Limb (tissue), 2 donors: ENCODE measurements at regions not wholly inside any gene's neighbourhood (a gene's known extent, or its start where the extent isn't known, plus 50 kb on each side); places are given as distances from the start of the nearest gene placed in this dataset.

Experiments used
- DNase-seq, 2 donors: peaks; one replicate each; pipeline ENCODE4 v3.0.0-alpha.2; 2016; ENCODE audit errors: extremely low spot score in 2 of 2

DNA sequence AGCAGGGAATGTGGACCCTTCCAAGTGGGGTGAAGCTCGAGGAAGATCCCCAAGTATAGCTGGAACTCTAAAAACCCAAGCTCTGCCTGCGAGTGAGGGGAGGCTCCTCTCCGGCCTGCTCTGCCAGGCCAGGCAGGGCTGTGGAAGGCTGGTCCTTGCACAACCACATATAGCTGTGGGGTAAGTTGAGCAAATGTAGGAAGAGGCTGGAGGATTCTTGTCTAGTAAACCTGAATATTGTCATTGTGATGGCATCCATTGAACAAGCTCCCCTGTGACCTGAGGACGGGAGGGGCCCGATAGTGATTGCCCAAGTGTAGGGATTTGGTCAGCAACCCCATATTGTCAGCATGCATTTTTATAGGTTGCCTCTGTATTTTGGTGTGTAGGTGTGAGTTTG is 103.0 kb downstream of the ACKR3 start:
- DNase-seq = peak in 1 of 2 donors; percentile 17

DNA sequence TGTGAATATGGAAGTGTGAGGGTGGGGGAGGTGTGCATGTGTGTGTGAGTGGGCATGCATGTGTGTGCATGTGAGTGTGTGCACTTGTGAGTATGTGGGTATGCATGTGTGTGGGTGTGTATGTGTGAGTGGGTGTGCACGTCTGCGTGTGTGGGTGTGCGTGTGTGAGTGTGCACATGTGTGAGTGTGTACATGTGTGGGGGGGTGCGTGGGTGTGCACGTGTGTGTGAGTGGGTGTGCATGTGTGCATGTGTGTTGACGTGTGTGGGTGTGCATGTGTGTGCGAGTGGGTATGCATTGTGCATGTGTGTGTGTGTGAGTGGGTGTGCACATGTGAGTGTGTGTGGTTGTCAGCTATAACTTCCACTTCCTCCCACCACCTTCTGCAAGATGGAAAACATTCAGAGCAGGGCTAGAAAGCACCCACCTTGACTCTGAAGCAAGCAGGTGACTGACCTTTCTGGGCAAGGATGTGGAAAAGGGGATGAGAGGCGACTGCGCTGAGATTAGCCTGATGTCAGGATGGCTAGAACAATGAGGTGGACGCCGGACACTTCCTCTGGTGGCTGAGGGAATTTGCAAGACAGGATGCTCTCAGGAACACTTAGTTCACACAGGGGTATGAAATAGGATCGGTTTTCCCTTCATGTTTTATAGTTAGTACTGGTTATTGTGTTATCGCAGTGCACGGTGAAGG is 103.6 kb downstream of the ACKR3 start:
- DNase-seq = peak in 1 of 2 donors; percentile 11

DNA sequence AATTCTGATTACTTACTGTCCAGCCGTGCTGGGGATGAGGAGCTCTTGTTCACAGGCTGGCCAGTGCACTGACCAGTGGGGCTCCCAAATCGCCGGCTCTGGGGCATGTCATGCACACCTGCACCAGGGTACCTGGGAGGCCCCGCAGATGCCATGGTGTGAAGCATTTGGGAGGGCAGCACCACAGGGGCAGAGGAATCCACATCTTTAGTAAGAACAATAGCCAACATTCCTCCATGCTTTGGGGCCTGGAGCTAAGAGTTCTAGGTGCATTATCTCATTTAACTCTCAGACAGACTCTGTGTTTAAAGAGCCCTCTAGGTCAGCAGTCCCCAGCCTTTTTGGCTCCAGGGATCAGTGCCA is 104.2 kb downstream of the ACKR3 start:
- peak in 1 of 2 donors; percentile 10 for DNase-seq

DNA sequence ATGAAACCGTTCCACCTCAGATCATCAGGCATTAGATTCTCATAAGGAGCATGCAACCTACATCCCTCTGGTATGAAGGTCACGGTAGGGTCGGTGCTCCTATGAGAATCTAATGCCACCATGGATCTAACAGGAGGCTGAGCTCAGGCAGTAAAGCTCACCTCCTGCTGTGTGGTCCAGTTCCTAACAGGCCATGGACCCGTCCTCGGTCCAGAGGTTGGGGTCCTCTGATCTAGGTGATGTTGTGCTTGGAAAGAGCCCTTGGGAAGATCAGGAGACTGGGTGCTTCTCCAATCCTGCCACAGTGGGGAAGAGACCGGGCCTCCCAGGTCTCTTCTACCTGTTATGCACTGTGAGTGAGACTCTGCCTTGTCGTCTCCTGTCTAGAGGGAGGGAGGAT is 104.6 kb downstream of the ACKR3 start:
- peak in 1 of 2 donors; percentile 9 for DNase-seq

DNA sequence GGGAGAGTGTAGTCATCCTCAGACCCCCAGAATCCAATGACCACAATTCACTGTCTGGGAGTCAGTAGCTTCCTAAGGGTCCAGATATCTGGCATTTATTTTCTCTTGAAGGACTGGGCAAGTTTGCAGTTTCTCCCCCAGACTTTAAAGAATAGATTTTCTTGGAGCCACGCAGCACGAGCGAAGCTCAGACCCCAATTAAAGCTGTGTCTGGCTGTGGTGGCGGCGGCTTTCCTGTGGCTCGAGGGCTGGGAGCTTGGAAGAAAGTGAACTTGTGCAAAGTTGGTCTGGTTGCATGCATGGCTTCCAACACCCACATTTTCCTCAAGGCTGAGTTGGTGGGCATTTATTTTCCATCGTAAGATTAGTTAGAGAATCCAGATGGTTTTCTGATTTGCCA is 105.0 kb downstream of the ACKR3 start:
- peak in 1 of 2 donors; percentile 28 for DNase-seq

DNA sequence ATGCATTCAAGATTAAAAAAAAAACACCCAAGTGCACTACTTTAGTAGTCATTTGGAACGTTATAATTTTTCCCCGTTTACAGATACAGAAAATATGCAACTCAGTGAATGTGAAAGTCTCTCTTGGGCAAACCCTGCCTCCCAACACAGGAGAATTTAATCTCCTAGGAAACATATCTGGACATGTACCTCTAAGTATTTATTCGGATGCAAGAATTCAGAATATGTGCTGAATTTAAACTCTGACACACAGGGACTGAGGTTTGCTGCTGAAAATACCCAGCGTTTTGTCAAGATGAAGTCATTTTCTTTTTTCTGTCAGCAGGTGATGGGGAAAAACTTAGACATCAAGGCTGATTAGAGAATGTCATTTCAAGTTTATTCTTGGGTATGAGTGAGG is 105.4 kb downstream of the ACKR3 start:
- DNase-seq = peak in 1 of 2 donors; percentile 6

DNA sequence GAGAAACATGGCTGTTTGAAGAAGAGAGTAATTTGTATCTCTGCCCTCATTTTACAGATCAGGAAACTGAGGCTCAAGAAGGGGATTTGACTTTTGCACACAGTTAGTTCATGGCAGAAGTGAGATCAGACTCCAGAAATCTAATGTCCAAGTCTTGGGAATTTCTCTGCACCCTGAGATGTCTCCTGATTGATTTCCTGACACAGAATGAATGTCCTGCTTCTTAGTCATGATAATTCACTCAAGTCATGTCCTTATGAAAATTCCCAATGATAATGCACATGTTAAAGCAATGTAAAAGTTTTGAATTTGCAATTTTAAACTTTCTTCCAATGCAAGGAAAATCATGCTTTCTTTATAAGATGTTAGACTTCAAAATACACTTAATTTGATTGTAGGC is 105.9 kb downstream of the ACKR3 start:
- DNase-seq = no peak

DNA sequence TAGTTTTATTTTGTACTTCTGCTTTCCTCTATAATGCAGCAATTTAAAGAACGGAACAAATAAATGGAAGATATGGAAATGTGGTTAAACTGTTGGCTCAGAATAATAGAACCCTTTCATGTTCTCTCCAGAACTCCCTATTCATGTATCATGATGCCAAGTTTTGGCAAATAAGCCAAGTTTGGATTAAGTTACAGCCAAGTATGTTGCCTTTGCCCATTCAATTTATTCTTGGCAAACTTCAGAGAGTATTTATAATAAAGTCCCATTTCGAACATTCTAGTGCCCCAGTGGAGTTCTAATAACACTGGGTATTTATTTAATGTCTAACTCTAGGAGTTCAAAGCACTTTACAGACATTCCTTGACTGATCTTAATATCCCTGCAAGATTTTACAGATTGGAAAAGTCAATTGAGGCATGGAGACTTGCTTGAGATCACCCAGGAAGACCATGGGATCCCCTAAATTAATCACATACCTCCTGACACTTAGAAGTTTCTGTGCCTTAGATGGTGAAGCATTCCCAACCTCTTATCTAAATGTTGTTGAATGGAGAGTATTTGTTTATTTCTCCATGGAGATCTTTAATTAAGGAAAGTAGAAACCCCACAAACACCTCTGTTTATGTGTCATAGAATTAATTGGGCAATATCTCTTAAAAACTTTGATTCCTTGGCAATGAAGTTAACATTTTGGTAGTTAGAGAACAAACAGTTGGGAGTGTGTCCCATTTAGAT is 106.7 kb downstream of the ACKR3 start:
- DNase-seq = peak in 1 of 2 donors; percentile 48

DNA sequence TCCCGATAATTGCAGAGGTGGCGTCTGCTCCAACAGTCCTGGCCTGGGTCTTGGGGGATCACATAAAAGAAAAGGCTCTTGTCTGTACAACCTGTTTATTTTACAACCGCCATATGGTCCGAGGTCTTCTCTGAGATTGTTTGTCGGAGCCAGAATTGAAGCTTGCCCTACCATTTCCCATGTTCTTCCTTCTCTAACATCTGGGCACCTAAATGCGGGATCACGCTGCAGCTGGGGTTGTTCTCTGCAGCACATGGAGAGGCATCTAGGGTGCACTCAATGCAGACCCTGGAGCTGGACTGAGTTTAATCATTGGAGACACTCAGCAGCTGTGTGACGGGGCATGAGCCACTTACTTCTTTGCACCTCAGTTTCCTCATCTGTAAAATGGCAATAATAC is 107.7 kb downstream of the ACKR3 start:
- DNase-seq = no peak

DNA sequence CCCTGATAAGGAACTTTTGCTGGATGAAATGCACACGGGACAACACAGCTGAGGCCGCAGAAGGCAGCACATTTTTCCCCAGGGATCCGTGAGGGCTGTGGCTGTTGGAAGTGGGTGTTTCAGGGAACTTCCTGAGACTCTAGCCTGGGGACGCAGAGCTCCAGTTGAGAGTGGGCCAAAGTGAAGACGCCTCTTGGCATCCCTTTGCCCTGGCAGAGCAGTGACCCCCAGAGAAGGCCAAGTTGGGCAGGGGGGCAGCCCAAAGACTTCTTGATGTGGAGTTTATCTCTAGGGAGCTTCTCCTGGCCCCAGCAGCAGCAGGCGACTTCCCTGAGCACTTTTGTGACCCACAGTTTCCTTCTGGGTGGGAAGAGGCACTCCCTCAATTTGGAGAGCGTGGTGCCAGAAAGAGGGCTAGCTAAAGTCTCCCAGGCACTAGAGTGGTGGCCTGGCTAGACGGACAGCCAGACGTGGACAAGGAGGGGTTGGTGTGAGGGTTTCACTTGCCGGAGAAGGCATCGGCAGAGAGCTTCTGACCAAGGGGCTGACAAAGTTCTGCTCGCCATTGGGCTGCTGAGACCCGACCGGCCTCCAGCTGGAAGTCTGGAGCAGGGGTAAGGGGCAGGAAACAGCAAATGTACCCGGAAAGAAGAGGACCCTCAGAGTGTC is 108.8 kb downstream of the ACKR3 start:
- no peak for DNase-seq

DNA sequence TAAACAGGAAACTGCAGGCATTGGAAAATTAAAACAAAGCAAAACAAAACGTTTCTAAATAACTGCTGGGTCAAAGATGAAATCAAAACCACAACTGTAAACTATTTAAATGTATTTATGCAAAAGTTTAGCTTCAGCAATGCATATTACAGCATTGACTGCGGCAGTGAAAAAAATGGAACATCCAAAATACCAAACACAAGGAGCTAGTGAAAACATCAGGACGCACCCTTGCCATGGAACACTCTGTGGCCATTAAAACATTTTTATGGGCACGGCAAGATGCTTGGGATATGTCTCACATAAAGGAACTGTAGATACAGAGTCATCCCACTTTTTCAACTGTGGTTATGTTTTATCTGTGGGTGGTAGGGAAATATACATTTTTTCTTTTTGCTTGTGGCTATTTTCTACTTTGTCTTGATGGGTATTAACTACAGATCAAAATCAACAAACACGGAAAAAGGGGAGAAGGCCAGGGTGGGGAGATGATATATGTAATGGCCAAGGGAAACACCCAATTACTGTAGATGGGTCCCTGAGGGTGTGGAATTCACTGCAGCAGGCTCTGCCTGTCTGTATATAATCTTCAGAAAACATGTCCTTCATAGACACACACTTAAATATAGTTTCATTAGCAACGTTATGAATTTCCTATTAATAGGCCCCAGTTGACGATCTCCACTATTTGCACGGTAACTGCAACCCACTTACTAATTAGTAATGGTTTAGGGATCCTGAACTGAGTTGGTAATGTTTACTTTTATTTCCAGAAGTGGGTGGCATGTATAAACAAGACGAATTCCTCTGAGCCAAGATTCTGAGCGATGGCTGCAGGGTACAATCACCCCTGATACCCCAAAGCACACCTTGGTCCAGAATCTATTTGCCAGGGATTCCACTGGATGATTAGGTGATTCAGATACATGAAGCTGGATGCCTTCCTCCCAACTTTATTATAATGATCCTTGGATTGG is 110.5 kb downstream of the ACKR3 start:
- no peak for DNase-seq

DNA sequence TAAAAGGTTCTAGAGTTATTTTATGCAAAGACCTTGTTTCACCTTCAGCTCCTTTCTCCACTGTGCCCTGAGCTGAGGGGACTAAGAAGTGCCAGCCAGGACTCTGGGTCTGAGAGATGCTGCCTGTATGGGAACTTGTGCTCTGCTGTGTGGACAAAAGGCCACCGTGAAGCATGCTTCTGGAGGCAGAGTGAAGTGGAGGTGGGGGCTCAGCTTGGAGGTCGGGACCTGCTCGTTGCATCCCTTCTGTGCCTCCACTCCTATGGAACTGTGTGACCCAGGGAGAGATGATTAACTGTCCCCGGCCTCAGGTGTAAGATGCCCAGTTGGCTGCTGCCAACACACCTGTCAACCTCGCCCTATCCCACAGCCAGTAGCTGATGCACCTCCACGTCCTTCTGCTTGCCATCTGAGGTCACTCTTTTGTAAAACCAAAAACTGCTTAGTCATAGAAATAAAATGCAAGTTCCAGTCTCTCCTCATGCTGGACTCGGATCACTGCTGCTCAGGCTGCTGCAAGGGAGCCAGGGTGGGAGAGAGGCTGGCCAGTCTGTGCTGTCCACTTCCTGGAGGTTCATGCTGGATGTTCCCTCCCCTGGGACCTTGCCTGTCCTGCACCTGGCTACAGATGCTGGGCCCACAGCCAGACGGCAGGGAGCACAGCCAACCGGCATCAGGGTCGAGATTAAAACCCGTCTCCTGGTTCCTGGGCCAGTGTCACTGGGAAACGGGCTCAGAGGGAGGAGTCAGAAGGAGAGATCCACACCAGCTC is 113.2 kb downstream of the ACKR3 start:
- DNase-seq = no peak

DNA sequence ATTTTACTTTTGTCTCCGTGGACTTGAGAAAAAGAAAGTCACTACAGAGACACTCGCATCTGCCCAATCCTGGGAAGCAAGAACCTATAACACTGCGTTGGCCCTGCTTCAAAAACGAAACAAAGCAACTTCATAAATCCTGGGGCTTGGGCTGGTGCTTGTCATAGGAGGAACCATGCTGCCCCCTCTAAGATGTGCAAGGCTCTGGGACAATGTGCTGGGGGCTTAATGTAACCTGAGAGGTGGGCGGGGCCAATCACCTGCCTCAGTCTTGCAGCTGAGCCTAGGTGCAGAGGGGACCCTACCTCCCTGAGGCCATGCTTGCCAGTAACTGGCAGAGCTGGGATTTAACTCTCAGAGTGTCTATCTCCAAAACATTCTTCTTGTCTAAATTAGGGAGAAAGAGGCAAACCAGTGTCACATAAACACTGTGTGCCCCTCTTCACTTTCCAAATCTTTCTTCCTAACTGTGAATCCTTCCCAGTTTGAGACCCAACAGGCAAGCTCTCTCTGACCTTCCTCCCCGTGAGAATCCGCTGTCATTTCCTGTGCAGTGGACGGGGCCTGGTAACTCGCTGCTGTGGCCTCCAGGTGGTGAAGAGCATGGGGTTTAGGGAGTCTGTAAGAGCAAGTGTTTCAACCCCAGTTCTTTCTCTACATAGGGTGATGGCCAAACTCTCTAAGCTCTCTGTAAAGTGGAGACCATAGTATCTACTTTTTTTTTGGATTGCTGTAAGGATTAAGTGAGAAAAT is 115.1 kb downstream of the ACKR3 start:
- no peak for DNase-seq

DNA sequence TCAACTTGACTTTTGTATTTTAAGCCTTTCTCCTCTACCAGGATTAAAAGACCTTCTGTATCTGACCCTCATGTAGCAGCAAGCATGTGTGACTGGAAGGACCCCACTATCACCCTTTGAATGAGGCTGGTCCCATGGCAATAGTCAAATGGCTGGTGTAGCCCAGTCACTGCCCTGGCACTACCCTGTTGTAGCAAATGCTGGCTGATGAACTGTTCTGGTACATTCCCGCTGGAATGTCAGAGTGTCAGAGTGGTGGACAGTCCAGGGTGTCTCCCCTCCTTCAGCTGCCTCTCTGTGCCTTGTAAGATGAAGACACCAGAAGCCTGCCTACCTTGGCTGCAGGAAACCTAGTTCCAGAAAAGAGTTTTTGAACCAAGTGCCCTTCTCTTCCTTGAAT is 115.7 kb downstream of the ACKR3 start:
- no peak for DNase-seq

DNA sequence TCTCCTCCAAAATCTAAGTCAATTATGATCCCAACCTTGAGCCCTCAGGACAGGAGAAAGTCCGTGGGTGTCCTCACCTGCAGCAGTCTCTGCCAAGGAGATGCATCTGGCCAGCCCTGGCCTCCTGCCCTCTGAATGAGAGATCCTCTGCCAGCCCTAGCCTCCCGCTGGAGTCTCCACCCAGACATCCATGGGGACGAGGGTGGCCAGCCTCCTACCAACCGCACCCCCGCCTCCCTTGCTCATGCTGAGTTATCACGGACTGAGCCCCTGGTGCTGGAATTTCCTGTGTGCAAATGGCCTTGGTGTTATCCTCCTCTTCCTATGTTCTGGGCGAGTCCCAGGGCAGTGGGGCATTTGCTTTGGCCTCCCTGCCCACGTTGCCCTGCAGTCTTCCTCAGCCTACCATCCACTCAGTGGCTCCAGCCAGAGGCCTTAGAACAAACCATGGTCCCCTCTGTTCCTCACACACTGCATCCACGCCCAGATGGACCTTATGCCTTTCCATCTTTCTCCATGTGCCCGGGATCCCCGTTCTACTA is 116.4 kb downstream of the ACKR3 start:
- DNase-seq = no peak

DNA sequence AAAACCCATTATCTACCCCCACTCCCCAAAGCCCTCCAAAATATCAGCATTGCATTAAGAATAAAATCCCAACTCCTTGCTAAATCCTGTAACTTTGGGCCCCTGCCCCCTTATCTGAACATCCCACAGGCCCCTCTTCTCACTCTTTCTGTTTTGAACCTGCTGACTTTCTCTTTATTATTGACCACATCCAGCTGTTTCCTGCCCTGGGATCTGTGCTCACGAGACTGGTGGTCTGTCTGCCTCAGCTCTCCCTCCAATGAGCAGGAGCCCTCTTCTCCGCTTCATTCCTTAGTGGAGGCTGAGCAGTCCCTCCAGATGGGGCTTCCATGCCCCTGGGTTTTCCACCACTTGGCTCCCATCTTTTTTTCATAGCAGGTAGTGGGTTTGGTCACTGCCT is 116.9 kb downstream of the ACKR3 start:
- no peak for DNase-seq

DNA sequence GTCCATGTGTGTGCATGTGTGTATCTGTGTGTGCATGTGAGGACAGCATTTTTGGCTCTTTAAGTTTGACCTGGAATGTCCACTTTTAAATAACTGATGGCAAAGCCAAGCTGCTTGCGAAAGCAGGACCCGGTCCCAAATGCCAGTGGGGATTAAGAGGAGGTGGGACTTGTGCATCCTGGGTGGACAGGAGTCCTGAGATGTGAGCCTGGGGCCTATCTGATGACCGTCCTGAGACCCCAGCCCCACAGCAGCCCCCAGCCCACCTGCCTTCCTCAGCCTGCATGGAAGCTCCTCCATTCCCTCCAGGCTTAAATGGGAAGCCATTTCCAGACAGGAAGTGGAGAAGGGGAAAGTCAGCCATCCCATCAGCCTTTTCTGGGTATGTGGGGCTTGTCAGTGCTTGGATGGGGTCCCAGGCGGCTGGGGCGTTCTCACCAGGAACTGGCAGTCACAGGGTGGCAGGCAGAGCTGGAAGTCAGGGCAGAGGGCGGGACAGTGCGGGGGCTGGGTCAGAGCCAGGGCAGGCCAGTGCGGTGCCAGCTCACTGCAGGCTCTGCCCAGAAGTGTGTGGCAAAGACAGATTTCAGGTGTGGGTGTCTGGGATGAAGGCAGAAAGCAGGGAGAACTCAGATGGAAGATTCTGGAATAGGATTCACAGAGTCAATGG is 117.8 kb downstream of the ACKR3 start:
- no peak for DNase-seq

DNA sequence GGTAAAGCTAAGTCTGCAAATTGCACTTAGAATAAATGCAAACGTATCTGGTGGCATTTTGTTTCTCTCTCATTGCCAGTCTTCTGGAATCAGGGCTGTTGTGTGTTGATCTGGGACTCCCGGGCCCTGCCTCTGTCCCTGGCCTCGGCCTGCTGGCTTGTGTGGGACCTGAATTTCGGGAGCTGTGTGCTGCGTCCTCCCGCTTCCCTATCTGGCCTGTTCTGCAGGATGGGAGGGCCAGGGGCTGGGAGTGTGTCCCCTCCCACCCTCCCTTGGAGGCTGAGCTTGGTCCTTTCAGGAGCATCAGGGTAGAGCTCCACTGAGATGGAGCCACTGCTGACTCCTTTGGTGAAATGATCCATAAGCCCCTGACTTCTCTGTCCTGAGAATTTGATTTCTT is 118.5 kb downstream of the ACKR3 start:
- DNase-seq = no peak
